Suppressor macrophage treated with lipopolysaccharide for 1 hour (primary cell): ENCODE measurements at regions not wholly inside any gene's neighbourhood (a gene's known extent, or its start where the extent isn't known, plus 50 kb on each side); places are given as distances from the start of the nearest gene placed in this dataset.
"Not testable (repeated sequence)": the region's sequence is repeated elsewhere in the genome, so short reads cannot be mapped to it uniquely, and the experiment has no call there.

Experiments used
- DNase-seq, 3 donors: peaks; one replicate each; pipeline ENCODE4 v3.0.0-alpha.2; 2020 to 2022

- peak; percentile 68 to 82 (median 76) for DNase-seq
Measured at GRCh38 chr3:27554706-27555105, 70.5 kb upstream of the SLC4A7 start.

- peak; percentile 75 to 92 (median 89) for DNase-seq
Measured at GRCh38 chr3:27553886-27554540, 69.8 kb upstream of the SLC4A7 start.

- not testable (repeated sequence) for DNase-seq
Measured at GRCh38 chr3:27552708-27553107, 68.5 kb upstream of the SLC4A7 start.

- not testable (repeated sequence) for DNase-seq
Measured at GRCh38 chr3:27551413-27551812, 67.2 kb upstream of the SLC4A7 start.

- peak in 2 of 3 donors; percentile 49 for DNase-seq
Measured at GRCh38 chr3:27545061-27545460, 60.9 kb upstream of the SLC4A7 start.

- DNase-seq = peak; percentile 47 to 95 (median 95)
Measured at GRCh38 chr3:27544372-27544865, 60.2 kb upstream of the SLC4A7 start.

GRCh38 chr3:27542476-27542875, 58.3 kb upstream of the SLC4A7 start:
- peak; percentile 63 to 80 (median 70) for DNase-seq

- peak; percentile 21 to 68 (median 61) for DNase-seq
Measured at GRCh38 chr3:27540231-27540630, 56.0 kb upstream of the SLC4A7 start.

GRCh38 chr3:27536491-27536890, 52.3 kb upstream of the SLC4A7 start:
- DNase-seq = no peak

- DNase-seq = no peak
Measured at GRCh38 chr3:27535809-27536392, 51.7 kb upstream of the SLC4A7 start.

- peak; percentile 85 to 96 (median 93) for DNase-seq
Measured at GRCh38 chr3:27533718-27534573, 49.8 kb upstream of the SLC4A7 start.
